ENCODE measurements at regions not wholly inside any gene's neighbourhood (a gene's known extent, or its start where the extent isn't known, plus 50 kb on each side); places are given as distances from the start of the nearest gene placed in this dataset.

GRCh38 chr15:39016706-39017105 lies 452.1 kb upstream of the RASGRP1 start:
- Histone ChIP-seq H4K91ac (replicated peaks; ENCODE audit: insufficient read length, low read length) (no peak overlapping the region), H3K9ac (replicated peaks in 1 of 4; ENCODE audit: extremely low read depth in 1 of 4, low read depth in 3 of 4, low read length in 3 of 4) (no peak overlapping the region), H4K5ac (ENCODE audit: insufficient read length, low read depth, low read length) (no peak overlapping the region), H3K14ac (ENCODE audit: insufficient read length) (no peak overlapping the region), H3K23me2 (ENCODE audit: low read depth, low read length) (no peaks in the 10 kb centered on the region), H2BK12ac (ENCODE audit: low read depth, low read length) (no peak overlapping the region), H2BK20ac (ENCODE audit: low read length) (no peak overlapping the region), H3K79me1 (ENCODE audit: low read depth, low read length) (no peaks in the 10 kb centered on the region), H4K20me1 (replicated peaks in 1 of 2; ENCODE audit: control insufficient read depth in 1 of 2, insufficient read depth in 2 of 2, low read length in 2 of 2) (no peaks in the 10 kb centered on the region), H3K27me3 (replicated peaks in 1 of 4; ENCODE audit: control insufficient read depth in 3 of 4, extremely low read depth in 1 of 4, insufficient read depth in 3 of 4, low read length in 3 of 4) (no peaks in the 10 kb centered on the region), H3K23ac (ENCODE audit: insufficient read length) (no peak overlapping the region), H3K4me1 (replicated peaks in 1 of 4; ENCODE audit: control insufficient read depth in 3 of 4, insufficient read depth in 4 of 4, low read length in 3 of 4) (peaks cover 0 to 5% (median 0%) of the 10 kb centered on the region in 4 experiments; a peak in 1 of 7 replicates), H3K56ac (replicated peaks; ENCODE audit: insufficient read length, low read depth, low read length) (no peak overlapping the region), H2BK15ac (ENCODE audit: low read length) (no peak overlapping the region), H2BK120ac (replicated peaks; ENCODE audit: low read depth, low read length) (no peak overlapping the region), H3K4me3 (ENCODE audit: extremely low read depth in 1 of 4, insufficient read depth in 2 of 4, low read depth in 3 of 4, low read length in 4 of 4) (no peak overlapping the region), H3K36me3 (ENCODE audit: control insufficient read depth in 2 of 4, insufficient read depth in 4 of 4, low read length in 3 of 4) (no peaks in the 10 kb centered on the region), H3K27ac (ENCODE audit: low read depth, low read length) (no peak overlapping the region), H2AFZ (ENCODE audit: low read length) (no peak overlapping the region), H3K79me2 (ENCODE audit: control insufficient read depth in 1 of 2, insufficient read depth in 2 of 2, low read length in 2 of 2) (no peaks in the 10 kb centered on the region), H2AK5ac (ENCODE audit: low read depth, low read length) (no peak overlapping the region), H3K4me2 (ENCODE audit: insufficient read depth in 1 of 2, low read depth in 2 of 2, low read length in 2 of 2) (no peak overlapping the region), H3K9me3 (ENCODE audit: insufficient read depth in 2 of 2, low read depth in 1 of 2, low read length in 1 of 2) (peaks cover 3 to 5% of the 10 kb centered on the region in 2 experiments; a peak in 2 of 4 replicates), H4K8ac (ENCODE audit: extremely low read depth, insufficient read depth, low read length) (no peak overlapping the region), H3K4ac (replicated peaks; ENCODE audit: insufficient read length, low read depth, low read length) (no peak overlapping the region), H2BK5ac (ENCODE audit: low read depth, low read length) (no peak overlapping the region), H3K18ac (ENCODE audit: extremely low read depth, low read length) (no peak overlapping the region)
- FAIRE-seq (no peak), DNase-seq (ENCODE audit: low read depth in 1 of 2, low spot score in 2 of 2) (no peak)
- 95% methylated on average over 3 of the region's 3 CpGs; no CpG with 5 or more reads in 1 of the 2 experiments for WGBS, 2 experiments (ENCODE audit: extremely low coverage in 1 of 2, insufficient coverage in 1 of 2, insufficient read length in 1 of 2, insufficient replicate concordance in 2 of 2, low coverage in 1 of 2, low lambda C conversion rate in 2 of 2, missing lambda C conversion rate in 1 of 2)
- POLR2A ChIA-PET (ENCODE audit: partially characterized antibody), result no interaction called here
- CTCF ChIA-PET (ENCODE audit: partially characterized antibody), result interaction anchor here (1.0 kb wide), 1 partner anchor 20 kb away, joined by 5 read pairs; no protein-coding TSS in a partner anchor
- TF ChIP-seq CHD7 (IDR thresholded peaks at IDR 0.05; ENCODE audit: insufficient replicate concordance, low read length), result no peak
